ENCODE measurements at regions not wholly inside any gene's neighbourhood (a gene's known extent, or its start where the extent isn't known, plus 50 kb on each side); places are given as distances from the start of the nearest gene placed in this dataset.

- no peaks in the 10 kb centered on the region for H3K9me3 ChIP-seq
- TF ChIP-seq CTCF (IDR thresholded peaks at IDR 0.05), result no peak
- TF ChIP-seq POLR2A (IDR thresholded peaks at IDR 0.05), result no peak
Measured at GRCh38 chr4:155081222-155081621, 127.2 kb upstream of the NPY2R start.

DNA sequence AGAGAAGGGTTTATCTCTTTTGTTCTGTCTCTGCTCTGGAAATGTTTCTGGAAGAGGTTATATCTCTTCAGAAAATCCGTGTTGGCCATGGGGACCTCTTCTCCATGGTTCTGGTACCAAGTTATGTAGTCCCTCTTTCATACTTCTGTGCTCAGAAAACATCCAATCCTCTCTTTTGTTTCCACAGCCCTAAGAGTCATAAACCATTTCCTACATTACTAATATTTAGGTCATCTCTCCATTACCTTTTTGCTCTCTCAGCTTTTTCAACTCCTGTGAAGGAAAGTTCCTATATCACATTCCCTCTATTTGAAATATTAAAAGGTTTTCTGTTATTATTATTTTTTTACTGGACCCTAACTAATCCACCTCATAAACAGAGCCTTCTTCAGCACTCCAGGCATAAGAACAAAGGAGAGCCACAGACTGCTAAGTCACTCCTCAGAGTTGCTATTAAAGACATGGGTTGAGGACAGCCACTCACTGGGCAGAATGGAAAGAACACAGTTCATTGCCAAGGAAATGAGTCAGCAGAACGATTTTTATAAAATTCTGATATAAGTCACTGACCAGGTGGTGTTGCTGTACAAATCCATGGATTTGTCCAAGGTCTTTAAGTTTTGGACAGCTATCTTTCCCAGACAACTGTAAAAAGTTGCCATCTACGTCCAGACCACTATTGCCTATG lies 122.4 kb upstream of the NPY2R start:
- H3K4me3 ChIP-seq, result no peak overlapping the region
- intact Hi-C loops (cut with DNase I; ENCODE audit: low total_unique reads), result no loop called here
- DNase-seq, result no peak
- TF ChIP-seq POLR2A (IDR thresholded peaks at IDR 0.05) (no peak), CTCF (IDR thresholded peaks at IDR 0.05) (no peak)
- no peak overlapping the region for H3K27ac ChIP-seq
- peaks cover 0 to 4% of the 10 kb centered on the region in 2 donors for H3K27me3 ChIP-seq
- no peaks in the 10 kb centered on the region for H3K9me3 ChIP-seq
- H3K36me3 ChIP-seq, result no peaks in the 10 kb centered on the region
- no peaks in the 10 kb centered on the region for H3K4me1 ChIP-seq

More at GRCh38 chr4:155081222-155081621, 127.2 kb upstream of the NPY2R start:
- DNase-seq, result no peak
- no peak overlapping the region for H3K4me3 ChIP-seq
- intact Hi-C loops (cut with DNase I; ENCODE audit: low total_unique reads), result no loop called here
- H3K4me1 ChIP-seq, result no peaks in the 10 kb centered on the region
- H3K27me3 ChIP-seq, result peaks cover 0 to 4% of the 10 kb centered on the region in 2 donors
- H3K27ac ChIP-seq, result no peak overlapping the region
- no peaks in the 10 kb centered on the region for H3K36me3 ChIP-seq

DNA sequence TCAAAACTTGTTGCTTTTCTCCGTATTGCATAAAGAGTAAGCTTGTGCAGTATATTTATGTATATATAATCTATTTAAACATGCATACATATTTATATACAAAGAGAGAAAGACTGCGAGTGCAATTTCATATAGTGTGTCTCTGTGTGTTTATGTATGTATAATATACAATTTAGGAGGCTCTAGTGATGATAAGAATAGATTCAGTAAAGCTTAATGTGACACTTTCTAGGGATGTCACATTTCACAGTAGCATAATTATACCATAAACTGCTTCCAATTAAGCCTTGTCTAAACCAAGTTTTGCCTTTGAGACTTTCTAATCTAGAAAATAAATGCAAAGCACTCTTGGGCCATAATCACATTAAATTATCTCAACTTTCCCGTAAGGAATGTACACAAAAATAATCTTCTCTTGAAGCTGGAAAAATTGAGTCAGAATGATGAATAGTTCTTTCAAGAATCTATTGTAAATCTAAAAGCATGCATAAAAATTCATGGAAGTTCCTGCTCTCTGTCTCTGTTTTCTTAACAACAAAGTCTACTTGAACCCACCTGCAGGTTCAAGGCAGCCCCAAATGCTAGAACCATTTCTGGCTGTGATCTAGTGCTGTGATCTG lies 114.1 kb upstream of the NPY2R start:
- TF ChIP-seq CTCF (IDR thresholded peaks at IDR 0.05) (no peak), POLR2A (IDR thresholded peaks at IDR 0.05) (no peak)
- H3K27me3 ChIP-seq, result no peaks in the 10 kb centered on the region
- intact Hi-C loops (cut with DNase I; ENCODE audit: low total_unique reads), result no loop called here
- H3K36me3 ChIP-seq, result no peaks in the 10 kb centered on the region
- no peak for DNase-seq
- H3K27ac ChIP-seq, result no peak overlapping the region
- no peaks in the 10 kb centered on the region for H3K4me1 ChIP-seq
- no peaks in the 10 kb centered on the region for H3K9me3 ChIP-seq
- H3K4me3 ChIP-seq, result no peak overlapping the region

- DNase-seq, result no peak
Measured at GRCh38 chr4:155099231-155099630, 109.2 kb upstream of the NPY2R start.

More at GRCh38 chr4:155099231-155099630, 109.2 kb upstream of the NPY2R start:
- Histone ChIP-seq H3K27ac (no peak overlapping the region), H3K9me3 (no peaks in the 10 kb centered on the region), H3K4me3 (no peak overlapping the region), H3K4me1 (no peaks in the 10 kb centered on the region), H3K27me3 (no peaks in the 10 kb centered on the region), H3K36me3 (no peaks in the 10 kb centered on the region)
- TF ChIP-seq POLR2A (IDR thresholded peaks at IDR 0.05) (no peak), CTCF (IDR thresholded peaks at IDR 0.05) (no peak)
- intact Hi-C loops (cut with DNase I; ENCODE audit: low total_unique reads), result no loop called here

Data from uterus (tissue), 3 donors.